ENCODE measurements at regions not wholly inside any gene's neighbourhood (a gene's known extent, or its start where the extent isn't known, plus 50 kb on each side); places are given as distances from the start of the nearest gene placed in this dataset.

DNA sequence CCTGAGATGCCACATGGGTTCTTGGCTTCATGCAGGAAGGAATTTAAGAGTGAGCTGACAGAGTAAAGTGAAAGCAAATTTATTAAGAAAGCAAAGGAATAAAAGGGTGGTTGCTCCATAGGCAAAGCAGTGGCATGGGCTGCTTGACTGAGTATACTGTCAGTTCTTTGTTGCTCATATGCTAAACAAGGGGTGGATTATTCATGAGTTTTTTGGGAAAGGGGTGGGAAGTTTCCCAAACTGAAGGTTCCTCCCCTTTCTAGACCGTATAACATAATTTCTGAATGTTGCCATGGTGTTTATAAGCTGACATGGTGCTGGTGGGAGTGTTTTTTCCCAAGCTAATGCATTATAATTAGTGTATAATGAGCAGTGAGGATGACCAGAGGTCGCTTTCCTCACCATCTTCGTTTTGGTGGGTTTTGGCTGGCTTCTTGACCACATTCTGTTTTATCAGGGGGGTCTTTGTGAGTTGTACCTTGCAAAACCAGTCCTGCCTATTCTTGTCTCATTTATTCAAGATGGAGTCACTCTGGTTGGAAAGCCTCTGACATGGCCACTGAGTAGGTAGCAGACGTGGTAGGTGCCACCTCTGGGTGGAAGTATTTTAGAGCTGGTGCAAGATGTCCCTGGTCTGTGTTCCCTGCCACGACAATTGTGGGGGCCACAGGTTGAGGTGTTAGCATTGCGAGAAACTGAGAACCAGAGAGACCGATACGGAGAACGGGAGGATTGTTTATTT lies 107.5 kb upstream of the SDK1 start:
- no peak for DNase-seq

DNA sequence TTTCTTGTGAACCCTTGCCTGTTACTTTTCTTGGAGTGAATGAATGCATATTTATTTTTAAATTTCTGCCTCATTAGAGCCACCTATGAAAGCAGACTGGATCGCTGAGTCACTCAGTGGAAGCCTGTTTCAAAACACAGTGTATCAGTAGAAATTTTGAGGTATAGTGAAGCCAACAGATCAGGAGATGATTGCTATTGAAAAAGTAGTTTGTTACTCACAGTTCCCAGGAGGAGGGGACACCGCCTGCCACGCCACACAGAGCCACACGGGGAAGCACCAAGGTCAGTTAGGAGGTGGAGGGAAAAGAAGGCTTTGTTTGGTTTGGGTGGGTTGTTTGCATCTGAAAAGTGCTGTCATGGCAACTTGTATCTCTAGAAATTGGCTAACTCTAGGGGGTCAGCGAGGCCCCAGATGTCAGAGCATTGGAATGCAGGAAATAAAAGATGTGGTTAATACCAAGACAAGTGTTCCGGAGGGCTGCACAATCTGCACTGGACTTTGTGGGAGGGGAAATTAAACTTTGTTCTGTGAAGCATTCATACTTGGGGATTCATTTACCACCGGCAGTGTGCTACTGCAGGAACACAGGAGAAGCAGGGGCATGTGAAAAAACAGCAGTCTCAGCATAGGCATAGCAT lies 106.4 kb upstream of the SDK1 start:
- DNase-seq, result no peak

DNA sequence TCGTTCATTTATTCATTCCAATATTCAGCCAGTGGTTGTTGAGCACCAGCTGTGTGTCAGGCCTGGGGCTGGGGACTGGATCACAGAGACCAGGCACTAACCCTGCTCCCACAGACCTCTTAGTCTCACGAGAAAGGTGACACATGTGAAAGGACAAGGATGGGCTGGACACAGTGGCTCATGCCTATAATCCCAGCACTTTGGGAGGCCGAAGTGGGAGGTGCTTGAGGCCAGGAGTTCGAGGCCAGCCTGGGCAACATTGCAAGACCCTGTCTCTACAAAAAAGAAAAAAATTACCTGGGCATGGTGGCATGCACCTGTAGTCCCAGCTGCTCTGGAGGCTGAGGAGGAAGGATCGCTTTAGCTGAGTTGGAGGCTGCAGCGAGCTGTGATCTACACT lies 105.9 kb upstream of the SDK1 start:
- DNase-seq, result no peak

DNA sequence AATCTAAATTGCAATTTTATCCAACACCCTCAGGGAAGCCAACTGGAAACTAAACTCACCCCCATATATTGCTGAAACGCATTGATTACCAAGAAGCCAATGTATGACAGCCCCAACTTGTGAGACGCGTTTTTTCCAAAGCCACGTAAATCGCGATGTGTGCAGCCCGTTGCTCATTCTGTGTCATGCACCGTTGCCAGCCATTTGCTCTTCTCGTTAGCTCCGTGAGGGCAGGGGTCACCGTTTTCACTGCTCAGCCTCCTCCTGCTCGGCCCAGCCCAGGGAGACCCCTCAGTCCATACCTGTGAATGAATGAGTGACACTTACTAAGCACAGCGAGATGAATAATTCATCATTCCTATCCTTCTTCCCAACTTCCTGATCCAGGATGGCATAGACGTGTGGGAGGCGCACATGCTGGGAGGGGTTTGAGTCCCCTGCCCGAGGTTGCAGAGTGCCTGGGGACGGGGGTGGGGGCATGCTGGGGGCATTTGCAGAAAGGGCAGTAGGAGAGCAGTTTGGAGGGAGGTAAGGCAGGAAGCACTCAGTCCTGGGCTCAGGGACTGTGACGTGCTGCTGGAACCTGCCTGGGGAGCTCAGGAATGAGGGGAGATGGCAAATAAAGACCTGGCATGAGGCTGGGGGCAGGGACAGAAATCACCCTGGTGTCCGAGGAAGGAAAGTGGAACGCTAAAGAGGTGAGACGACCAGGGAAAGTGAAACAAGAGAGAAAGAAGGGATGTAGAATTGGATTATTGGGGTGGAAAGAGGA lies 104.2 kb upstream of the SDK1 start:
- no peak for DNase-seq

DNA sequence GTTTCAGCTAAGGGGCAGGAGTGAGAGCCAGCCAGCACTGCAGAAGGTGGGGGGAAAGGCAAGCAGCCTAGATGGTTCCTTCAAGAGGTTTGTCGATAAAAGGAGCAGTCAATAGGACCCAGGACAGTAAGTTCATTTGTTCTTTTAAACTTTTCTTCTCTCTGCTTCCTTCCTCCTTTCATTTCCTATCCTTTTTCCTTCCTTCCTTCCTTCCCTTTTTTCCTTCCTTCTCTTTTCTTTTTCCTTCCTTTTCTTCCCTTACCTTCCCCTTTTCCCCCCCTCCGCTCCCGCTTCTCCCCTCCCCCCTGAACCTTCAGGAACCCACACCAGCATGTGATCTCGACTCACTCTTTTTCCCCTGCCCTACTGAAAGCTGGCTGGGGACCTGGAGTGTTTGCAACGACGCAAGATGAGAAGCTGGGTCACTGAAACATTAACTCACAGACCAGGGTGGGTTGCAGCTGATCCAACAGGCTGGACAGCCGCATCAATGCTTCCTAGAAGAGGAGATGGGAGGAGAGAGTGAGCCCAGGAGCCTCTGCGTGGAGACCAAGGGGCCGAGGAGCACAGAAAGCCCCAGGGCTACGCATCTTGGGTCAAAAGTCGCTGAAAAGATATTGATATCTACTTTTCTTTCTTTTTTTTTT lies 103.4 kb upstream of the SDK1 start:
- DNase-seq, result no peak

DNA sequence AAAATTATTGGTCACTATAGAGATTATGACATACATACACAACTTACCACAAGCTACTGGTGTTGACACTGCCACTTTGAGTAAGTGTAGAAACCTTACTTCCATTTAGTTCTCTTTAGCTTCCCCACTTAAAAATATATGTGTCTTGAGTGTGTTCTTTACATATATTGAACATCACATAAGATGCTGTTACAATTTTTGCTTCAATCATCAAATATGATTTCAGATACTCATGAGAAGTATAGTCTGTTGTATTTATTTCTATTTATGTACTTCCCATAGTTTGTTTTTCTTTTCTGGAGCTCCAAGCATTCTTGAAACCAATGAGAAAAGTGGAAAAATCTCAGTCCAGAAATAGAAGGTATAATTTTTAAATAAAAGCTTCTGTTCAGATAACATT lies 102.7 kb upstream of the SDK1 start:
- DNase-seq, result no peak

DNA sequence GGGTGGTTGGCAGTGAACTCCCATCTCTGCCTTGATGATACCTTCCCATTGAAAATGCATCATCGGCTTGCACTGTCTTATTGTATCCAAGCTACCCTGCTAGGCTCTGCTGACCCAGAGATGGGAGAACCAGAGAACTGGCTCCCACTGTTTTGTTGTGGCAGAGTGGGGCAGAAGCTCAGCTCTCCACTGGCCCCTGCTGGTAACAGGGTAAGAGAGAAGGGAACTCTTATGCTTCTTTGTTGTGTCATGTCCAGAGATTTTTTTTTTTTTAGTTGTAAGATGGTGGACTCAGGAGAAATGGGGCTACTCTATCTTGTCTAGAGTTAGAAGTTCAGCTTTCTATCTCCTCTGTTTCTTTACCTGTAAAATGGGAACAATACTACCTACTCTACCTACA lies 100.5 kb upstream of the SDK1 start:
- DNase-seq, result no peak

DNA sequence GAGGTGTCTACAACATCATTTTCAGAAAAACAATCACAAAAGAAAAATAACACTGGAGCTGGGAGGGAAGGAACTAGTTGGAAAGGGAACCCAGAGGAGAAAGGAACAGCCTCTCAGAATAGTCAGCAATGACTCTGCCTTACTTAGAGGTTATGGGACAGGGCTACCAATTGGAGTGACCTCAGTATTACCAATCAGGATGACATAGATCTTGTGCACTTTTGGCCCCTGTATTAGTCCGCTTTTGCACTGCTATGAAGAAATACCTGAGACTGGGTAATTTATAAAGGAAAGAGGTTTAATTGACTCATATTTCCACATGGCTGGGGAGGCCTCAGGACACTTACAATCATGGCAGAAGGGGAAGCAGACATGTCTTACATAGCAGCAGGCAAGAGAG lies 99.7 kb upstream of the SDK1 start:
- DNase-seq, result no peak

DNA sequence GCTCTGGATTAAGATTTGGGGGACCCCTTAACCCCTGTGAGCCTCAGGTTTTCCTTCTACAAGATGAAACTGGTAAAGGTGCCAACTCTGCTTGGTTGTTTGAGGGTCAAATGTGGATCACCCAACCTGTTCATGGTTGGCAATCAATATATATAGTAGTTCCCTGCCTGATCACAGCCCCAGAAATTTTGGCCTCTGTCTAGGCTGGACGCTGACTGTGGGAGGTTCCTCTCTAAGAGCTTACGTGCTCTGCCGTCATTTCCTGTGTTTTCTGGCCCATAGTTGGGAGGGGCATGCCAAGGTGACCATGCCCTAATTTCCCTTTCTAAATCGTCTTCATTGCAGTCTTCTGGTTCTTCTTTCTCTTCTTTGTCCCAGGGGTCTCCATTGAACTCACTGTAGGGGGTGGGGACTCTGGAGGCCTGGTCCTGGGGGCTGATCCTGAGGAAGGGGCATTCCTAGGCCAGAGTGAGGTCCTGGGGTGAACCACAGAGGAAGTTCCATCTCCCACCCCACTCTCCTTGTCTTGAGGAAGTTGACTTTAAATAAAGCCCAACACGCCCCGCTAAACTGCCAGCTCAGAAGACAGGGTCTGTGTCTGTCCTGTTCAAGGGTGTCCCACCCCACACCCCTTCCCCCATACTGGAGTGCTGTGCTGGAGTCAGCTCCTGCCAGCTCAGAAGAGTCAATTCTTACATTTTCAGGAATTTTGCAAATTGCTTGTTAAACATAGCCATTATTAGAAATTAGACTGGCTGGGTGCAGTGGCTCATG lies 98.9 kb upstream of the SDK1 start:
- DNase-seq, result peak in 2 of 58 donors; percentile 2 to 9

DNA sequence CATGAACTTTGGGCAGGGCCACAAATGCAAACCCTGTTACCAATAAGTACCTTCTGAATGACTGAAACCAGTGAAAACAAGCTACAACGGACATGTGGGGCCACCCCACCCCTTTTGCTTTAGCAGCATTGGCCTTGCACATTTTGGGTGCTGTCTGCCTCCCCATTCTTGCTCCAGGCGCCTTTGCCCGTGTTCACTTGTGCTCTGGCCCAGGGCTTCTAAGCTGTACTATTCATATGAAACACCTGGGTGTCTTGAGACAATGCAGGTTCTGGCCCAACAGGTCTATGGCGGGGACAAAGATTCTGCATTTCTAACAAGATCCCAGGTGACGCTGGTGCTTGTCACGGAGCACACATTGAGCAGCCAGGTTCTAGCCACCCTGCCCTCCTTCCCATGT lies 96.5 kb upstream of the SDK1 start:
- no peak for DNase-seq

DNA sequence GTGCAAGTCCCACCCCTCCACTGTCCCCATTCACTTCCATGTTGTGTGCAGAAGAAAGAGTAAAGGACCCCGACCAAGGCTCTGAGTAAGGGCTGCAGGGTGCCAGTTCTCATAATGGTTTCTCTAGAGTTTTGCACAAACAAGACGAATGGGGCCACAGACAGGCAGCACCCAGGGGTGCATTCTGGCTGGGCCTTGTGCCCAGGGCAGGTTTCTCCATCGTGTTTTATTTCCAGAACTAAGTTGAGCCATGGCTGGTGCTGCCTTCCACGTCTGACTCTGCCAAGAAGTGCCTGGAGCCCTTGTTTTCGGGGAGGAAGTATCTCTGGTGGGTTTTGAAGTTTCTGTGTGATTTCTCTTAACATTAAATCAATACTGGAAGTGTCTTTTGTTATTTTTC lies 95.0 kb upstream of the SDK1 start:
- no peak for DNase-seq

DNA sequence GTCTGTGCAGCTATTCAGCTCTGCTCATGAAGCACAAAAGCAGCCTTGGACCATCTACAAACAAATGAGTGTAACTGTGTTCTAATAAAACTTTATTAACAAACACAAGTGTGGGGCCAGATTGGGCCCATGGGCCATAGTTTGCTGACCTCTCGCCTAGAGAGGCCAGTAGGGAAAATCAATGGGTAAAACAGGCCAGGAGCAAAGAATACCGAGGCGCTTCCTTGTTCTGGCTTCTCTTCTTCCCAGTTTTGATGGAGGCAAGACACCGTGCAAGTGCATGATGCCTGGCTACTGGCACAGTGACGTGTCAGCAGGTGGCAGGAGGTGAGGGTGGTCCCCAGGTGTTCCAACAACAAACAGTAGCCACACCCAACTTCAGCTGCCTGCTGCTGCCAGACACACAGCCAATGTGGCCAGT lies 94.3 kb upstream of the SDK1 start:
- no peak for DNase-seq

DNA sequence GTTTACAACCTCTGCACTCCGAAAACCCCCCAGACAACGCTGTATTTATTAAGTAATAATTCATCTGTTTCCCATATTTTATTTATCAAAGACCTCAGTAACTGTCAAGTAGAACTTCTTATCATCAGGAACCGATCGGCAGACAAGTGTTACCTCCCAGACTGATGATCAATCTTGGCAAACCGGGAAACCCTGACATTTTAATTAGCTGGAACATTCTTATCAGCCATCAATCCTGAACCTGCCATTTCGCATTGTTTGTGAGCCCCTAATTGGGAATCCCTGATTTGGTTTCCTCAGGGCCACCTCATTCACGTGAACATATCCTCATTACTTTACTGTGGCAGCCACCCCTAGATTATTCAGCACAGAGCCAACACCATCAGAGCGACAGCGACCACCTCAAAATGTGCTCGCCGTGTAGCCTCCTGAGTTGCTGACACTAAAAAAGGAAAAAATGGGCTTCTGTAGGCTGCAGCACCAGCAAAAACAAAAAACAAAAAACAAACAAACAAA lies 93.6 kb upstream of the SDK1 start:
- DNase-seq, result no peak

DNA sequence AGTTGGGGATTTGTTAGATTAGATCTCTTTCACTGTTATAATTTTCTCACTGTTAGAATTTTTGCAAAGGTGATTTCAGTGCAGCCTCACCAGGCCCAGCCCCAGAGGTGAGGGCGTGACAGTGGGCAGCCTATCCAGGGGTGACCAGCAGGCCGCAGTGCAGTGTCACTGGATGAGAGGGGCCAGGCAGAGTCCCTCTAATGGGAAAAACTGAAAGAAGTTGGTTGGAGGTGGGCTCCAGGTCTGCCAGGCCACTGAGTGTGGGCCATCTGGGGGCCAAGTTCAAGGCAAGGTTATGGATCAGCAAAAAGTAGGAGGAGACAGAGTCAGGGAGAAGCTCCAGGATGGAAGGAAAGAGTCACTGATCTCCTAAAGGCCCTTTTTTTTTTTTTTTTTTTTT lies 90.5 kb upstream of the SDK1 start:
- DNase-seq, result no peak

DNA sequence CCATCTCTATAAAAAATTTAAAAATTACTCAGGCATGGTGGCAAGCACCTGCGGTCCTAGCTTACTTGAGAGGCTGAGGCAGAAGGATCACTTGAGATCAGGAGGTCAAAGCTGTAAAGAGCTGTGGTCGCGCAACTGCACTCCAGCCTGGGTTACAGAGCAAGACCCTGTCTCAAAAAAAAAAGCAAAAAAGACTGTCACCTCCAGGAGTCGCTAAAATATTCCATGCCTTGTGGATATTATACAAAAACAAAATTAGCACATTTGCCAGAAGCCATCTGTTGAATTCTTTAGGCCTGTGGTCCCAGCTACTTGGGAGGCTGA lies 87.0 kb upstream of the SDK1 start:
- DNase-seq, result no peak

DNA sequence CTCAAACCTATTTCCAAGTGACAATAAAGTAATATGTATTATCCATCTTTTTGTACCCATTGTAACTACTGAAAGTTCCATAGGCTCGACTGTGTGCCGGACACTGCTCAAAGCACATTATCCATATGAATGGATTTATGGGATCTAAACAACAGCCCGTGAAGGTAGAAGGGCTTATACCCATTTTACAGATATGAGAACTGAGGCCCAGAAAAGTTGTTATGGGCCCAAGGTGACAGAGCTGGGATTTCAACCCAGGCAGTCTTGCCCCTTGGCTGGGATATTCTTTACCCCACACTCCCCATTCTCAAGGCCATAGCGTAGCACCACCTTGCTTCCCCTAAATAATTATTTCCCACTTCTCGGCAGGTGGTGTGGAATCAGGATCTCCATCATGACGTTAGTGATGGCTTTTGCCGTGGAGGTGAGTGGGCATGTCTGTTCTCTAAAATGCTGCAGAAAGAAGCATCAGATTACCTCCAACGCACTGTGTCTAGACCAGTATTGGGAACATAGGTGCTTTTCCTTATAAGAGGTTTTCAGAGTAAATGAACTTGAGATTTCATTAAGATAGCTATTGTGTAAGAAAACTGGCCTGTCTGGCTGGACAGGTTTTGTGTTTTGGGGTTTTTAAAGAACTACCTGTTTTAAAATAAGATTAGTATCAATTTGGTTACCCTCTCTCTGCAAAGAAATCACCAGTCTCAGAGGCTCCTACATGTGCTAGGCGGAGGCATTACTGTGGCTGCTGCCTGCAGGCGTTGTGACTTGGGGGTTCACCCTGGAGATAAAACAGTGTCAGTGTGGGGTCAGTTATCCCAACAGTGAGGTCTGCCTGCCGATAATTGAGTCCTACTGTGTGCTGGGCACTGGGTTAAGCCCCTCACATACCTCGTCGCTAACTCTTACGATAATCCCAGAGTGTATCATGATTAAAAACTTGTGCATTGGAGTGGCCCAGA lies 85.1 kb upstream of the SDK1 start:
- no peak for DNase-seq

DNA sequence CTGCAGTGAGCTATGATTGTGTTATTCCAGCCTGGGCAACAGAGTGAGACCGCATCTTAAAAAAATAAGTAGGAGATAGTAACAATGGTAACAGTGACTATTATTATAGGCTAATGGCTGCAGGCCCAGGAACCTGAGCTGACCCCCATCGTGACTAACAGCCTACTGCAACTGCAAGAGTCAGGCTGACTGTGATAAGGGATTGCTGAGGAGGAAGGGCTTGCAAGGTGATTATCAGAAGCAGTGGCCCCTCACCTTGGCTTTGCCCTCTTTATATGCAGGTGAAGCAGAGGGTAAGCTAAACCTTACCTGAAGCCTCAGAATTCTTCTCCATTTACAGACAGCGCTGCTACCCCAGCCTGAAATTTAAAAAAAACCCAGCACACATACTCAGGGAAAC lies 83.9 kb upstream of the SDK1 start:
- DNase-seq, result no peak

DNA sequence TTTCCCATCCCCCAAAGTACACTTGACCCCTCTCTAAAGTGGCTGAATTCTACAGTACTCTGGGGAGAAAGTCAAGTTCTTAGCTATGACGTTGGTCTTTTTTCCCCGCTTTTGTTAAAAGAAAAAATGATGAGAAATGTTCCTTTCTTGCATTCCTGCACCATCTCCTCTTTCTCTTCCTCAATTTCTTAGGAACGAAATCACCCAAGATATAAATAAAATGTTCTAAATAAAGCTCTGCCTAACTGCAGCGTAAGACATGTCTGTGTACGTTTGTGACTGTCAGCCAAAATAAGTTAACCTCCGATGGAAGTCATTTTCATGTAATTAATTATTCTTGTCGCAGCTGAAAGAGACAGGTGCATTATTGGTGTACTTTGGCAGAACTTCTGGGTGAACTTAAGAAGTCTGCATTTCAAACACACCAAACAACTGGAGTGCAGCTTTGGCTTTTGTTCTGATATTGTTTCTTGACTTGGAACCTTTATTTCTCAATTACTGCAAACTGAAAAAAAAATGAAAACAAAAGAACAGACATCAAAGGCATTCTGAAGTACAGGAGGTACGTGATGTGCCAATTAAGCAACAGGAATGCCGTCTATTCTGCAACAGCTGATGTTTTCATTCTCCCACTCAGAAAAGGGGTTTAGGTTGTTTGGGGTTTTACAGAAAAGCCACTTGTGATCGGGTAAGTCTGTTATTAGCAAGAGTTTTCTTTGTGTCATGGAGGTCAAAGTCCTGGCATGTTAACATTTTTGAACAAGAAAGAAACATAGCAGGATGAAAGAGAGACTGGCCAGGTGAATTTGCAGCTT lies 82.4 kb upstream of the SDK1 start:
- no peak for DNase-seq

DNA sequence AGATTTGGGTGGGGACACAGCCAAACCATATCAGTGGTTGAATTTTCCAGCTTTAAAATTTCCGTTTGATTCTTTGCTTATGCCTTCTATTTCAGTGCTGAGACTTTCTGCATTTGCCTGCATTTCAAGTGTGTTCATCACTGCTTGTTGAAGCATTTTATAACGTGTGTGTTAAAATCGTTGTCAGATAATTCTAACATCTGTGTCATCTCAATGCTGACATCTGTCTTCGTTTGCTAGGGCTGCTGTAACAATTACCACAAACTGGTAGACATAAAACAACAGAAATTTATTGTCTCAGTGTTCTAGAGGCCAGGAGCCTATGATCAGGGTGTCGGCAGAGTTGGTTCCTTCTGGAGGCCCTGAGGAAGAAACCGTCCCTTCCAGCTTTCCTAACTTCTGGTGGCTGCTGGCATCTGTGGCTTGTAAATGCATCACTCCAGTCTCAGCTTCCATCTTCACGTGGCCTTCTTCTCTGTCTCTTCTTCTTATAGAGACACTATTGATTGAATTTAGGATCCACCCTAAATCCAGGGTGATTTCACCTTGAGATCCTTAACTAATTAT lies 71.1 kb upstream of the SDK1 start:
- DNase-seq, result no peak
